ENCODE measurements at regions not wholly inside any gene's neighbourhood (a gene's known extent, or its start where the extent isn't known, plus 50 kb on each side); places are given as distances from the start of the nearest gene placed in this dataset.

DNA sequence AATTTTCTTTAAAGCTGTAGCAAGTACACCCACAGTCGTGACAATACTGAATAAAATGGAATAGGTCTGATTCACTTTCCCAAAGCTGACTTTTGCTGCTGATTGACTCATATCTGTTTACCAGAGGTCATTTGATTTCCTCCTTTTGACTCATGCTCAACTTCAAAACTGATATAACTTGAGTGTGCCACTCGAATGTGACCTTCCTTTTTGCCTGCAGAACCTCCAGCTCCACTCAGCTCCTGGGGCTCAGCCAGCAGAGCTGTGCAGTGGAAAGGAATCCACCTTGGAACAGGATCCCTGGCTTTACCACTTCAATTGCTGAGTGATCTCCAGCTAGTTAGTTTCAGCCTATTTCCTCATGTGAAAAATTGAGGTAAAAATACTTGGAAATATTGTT is 84.1 kb downstream of the FEM1C start:
- no peak overlapping the region for H3K4me3 ChIP-seq (ENCODE audit: low read depth, low read length)
- TF ChIP-seq, protein P1, sequence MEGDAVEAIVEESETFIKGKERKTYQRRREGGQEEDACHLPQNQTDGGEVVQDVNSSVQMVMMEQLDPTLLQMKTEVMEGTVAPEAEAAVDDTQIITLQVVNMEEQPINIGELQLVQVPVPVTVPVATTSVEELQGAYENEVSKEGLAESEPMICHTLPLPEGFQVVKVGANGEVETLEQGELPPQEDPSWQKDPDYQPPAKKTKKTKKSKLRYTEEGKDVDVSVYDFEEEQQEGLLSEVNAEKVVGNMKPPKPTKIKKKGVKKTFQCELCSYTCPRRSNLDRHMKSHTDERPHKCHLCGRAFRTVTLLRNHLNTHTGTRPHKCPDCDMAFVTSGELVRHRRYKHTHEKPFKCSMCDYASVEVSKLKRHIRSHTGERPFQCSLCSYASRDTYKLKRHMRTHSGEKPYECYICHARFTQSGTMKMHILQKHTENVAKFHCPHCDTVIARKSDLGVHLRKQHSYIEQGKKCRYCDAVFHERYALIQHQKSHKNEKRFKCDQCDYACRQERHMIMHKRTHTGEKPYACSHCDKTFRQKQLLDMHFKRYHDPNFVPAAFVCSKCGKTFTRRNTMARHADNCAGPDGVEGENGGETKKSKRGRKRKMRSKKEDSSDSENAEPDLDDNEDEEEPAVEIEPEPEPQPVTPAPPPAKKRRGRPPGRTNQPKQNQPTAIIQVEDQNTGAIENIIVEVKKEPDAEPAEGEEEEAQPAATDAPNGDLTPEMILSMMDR (IDR thresholded peaks at IDR 0.05; ENCODE audit: insufficient read depth, low read depth, low read length, missing control alignments): no peak
- peak; percentile 75 for DNase-seq (ENCODE audit: low read depth)

- DNase-seq (ENCODE audit: low read depth): no peak
- H3K4me3 ChIP-seq (ENCODE audit: low read depth, low read length): no peak overlapping the region
- TF ChIP-seq, protein P1 (IDR thresholded peaks at IDR 0.05; ENCODE audit: insufficient read depth, low read depth, low read length, missing control alignments): no peak
Observed at GRCh38 chr5:115459855-115460341, 84.7 kb downstream of the FEM1C start.

DNA sequence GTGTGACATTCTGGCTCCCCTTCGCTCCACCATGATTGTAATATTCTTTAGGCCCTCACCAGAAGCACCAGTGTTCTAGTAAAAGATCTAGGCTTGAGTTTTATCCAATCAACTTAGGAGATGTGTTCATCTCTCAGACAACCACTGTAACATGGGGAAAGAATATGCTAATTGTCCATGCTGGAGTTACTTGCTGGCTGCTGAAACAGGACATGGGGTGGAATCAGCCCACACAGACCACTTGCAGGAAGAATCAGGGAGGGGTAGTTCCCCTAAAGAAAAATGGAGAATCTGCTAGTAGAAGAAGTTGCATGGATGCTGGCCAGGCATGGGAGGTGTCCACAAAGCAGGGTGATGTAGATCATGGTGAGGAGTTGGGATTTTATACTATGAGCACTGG is 86.2 kb downstream of the FEM1C start:
- H3K4me3 ChIP-seq (ENCODE audit: low read depth, low read length): no peak overlapping the region
- no peak for DNase-seq (ENCODE audit: low read depth)
- TF ChIP-seq, protein P1 (IDR thresholded peaks at IDR 0.05; ENCODE audit: insufficient read depth, low read depth, low read length, missing control alignments): no peak

DNA sequence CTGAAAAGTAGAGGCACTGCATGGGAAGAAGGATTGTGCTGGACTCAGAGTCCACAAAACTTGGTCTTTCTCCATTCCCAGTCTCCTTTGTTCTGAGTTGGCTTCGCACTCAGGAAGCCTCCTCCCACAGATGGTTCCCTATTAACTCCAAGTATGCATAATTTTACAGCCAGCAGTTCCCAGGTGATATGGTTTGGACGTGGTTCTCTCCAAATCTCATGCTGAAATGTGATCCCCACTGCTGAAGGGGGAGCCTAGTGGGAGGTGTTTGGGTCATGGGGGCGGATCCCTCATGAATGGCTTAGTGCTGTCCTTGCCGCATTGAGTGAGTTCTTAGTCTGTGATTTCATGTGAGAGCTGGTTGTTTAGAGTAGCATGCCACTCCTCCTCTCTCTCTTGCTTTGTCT is 86.6 kb downstream of the FEM1C start:
- TF ChIP-seq, protein P1 (IDR thresholded peaks at IDR 0.05; ENCODE audit: insufficient read depth, low read depth, low read length, missing control alignments): no peak
- DNase-seq (ENCODE audit: low read depth): no peak
- H3K4me3 ChIP-seq (ENCODE audit: low read depth, low read length): no peak overlapping the region

GRCh38 chr5:115457571-115457970 is 87.0 kb downstream of the FEM1C start:
- DNase-seq (ENCODE audit: low read depth): peak; percentile 23
- TF ChIP-seq, protein P1 (IDR thresholded peaks at IDR 0.05; ENCODE audit: insufficient read depth, low read depth, low read length, missing control alignments): no peak
- H3K4me3 ChIP-seq (ENCODE audit: low read depth, low read length): no peak overlapping the region

GRCh38 chr5:115456539-115457040 is 88.0 kb downstream of the FEM1C start:
- DNase-seq (ENCODE audit: low read depth): no peak
- H3K4me3 ChIP-seq (ENCODE audit: low read depth, low read length): no peak overlapping the region
- TF ChIP-seq, protein P1 (IDR thresholded peaks at IDR 0.05; ENCODE audit: insufficient read depth, low read depth, low read length, missing control alignments): no peak

- TF ChIP-seq, protein P1 (IDR thresholded peaks at IDR 0.05; ENCODE audit: insufficient read depth, low read depth, low read length, missing control alignments): no peak
- H3K4me3 ChIP-seq (ENCODE audit: low read depth, low read length): no peak overlapping the region
- DNase-seq (ENCODE audit: low read depth): no peak
Observed at GRCh38 chr5:115456056-115456455, 88.5 kb downstream of the FEM1C start.

All from GM12865 (cell line).